Ovary (tissue), 7 donors: ENCODE measurements at regions not wholly inside any gene's neighbourhood (a gene's known extent, or its start where the extent isn't known, plus 50 kb on each side); places are given as distances from the start of the nearest gene placed in this dataset.

ENCODE experiments used
- DNase-seq, 5 donors: peaks; one replicate each; pipeline ENCODE4 v3.0.0-alpha.2; 2019 to 2020
- H3K27ac ChIP-seq, 2 donors: fragments of 200-600 bp; one replicate each; pipeline versions ENCODE4 v1.5.1 to v1.8.0; 2019 to 2022
- H3K27me3 ChIP-seq: fragments of 200-600 bp; one replicate; pipeline ENCODE4 v1.8.0; 2022
- H3K36me3 ChIP-seq: fragments of 200-600 bp; sonication (generic); one replicate; pipeline ENCODE4 v1.5.1; 2019
- H3K4me1 ChIP-seq: one replicate; pipeline ENCODE4 v1.8.1; 2013; ENCODE audit warnings: mild to moderate bottlenecking, moderate library complexity; ENCODE audit not compliant: insufficient read depth
- H3K4me3 ChIP-seq: fragments of 200-600 bp; sonication (generic); one replicate; pipeline ENCODE4 v1.5.1; 2017
- H3K9me3 ChIP-seq, 2 donors: fragments of 200-600 bp in 1 of 2; sonication (generic) in 1 of 2; one replicate each; pipeline versions ENCODE4 v1.5.1 to v1.8.1; 2013 to 2019; ENCODE audit warnings: mild to moderate bottlenecking in 1 of 2, moderate library complexity in 1 of 2
- EP300 ChIP-seq: sonication (generic); formaldehyde crosslinking; IDR thresholded peaks from one replicate; pipeline ENCODE4 v1.6.1; 2017; ENCODE audit warnings: antibody characterized with exemption
- POLR2A ChIP-seq: fragments of 450-650 bp; IDR thresholded peaks from one replicate; pipeline ENCODE4 v1.6.1; 2017; ENCODE audit warnings: antibody characterized with exemption, mild to moderate bottlenecking, moderate library complexity
- WGBS, 3 donors: extraction: QIAGEN DNeasy Blood & Tissue Kit in 1 of 3; methylation state at CpG; one replicate each; pipeline versions ENCODE4 v1.1.5 to v1.1.7; 2013 to 2017; 5-methylcytosine and 5-hydroxymethylcytosine counted together
- intact Hi-C, 4 donors: fragments of 100-400 bp; cut with DNase I; formaldehyde crosslinking; loops; one replicate each; pipeline versions ENCODE4 v1.11.0 to v1.15.1; 2022 to 2023
- TF ChIP-seq, protein P1 (sequence below), 3 donors: fragments of 450-650 bp in 2 of 3; fragments of 200-600 bp in 1 of 3; IDR thresholded peaks; one replicate each; pipeline versions ENCODE4 v1.5.1 to v1.8.0; 2016 to 2022; ENCODE audit warnings: antibody characterized with exemption in 3 of 3, mild to moderate bottlenecking in 1 of 3
- donor health status: DM: no; HTN: no; CAD: no; lungs with moderate emphysema.
- donor health status: DM: no; HTN: no; CAD: no.
- donor health status: Bipolar disorder and iron deficiency.
- donor health status: DM: no; HTN: no; CAD: no.
- donor health status: DM: yes; HTN: yes; CAD: no.

DNA sequence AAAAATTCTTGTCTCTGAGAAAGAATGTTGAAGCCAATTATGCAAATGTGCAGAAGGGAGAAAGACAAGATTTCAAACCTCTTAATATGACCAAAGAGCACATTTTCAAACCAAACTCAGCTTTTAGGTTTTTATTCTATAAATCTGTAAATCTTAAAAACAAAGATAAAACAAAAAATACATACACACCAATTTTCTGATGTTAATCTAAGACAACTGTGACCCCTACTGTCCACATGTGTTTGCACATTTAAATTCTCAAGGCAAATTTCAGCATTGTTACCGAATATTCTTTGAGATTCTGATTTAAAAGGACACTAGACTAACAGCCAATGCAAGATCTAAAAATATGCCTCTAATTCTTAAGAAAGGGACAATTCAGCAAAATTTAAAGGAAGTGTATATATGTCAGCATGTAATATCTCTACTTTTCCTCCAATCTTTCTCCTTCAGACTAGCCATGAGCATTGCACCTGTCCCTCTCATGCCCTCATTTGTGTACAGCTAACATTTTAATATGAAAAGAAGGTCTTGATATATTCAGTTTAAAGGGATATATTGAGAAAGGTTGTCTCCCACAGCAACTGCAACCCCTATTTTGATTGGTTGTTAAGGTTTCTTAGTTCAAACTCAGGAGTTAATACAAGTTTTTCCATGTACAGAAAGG lies 417.9 kb downstream of the IPMK start:
- DNase-seq, result no peak

GRCh38 chr10:57846307-57847065 lies 421.2 kb downstream of the IPMK start:
- intact Hi-C loops, result loop anchor here in 1 of 4 donors (1.0 kb wide), 1 partner anchor 48 kb away; no protein-coding TSS in a partner anchor
- H3K27ac ChIP-seq, result no peak overlapping the region
- H3K36me3 ChIP-seq, result no peaks in the 10 kb centered on the region

More for the DNA sequence above, 417.9 kb downstream of the IPMK start:
- Histone ChIP-seq H3K4me3 (no peak overlapping the region), H3K27me3 (no peaks in the 10 kb centered on the region), H3K4me1 (no peaks in the 10 kb centered on the region), H3K27ac (no peak overlapping the region), H3K36me3 (no peaks in the 10 kb centered on the region), H3K9me3 (no peaks in the 10 kb centered on the region)
- TF ChIP-seq EP300, result no peak
- TF ChIP-seq, protein P1, sequence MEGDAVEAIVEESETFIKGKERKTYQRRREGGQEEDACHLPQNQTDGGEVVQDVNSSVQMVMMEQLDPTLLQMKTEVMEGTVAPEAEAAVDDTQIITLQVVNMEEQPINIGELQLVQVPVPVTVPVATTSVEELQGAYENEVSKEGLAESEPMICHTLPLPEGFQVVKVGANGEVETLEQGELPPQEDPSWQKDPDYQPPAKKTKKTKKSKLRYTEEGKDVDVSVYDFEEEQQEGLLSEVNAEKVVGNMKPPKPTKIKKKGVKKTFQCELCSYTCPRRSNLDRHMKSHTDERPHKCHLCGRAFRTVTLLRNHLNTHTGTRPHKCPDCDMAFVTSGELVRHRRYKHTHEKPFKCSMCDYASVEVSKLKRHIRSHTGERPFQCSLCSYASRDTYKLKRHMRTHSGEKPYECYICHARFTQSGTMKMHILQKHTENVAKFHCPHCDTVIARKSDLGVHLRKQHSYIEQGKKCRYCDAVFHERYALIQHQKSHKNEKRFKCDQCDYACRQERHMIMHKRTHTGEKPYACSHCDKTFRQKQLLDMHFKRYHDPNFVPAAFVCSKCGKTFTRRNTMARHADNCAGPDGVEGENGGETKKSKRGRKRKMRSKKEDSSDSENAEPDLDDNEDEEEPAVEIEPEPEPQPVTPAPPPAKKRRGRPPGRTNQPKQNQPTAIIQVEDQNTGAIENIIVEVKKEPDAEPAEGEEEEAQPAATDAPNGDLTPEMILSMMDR (IDR thresholded peaks at IDR 0.05), result peak in 1 of 3 donors; percentile 11
- intact Hi-C loops, result no loop called here
- WGBS, 3 donors, result 27 to 32% (median 28%) methylated on average over 1 of the region's 1 CpG

GRCh38 chr10:57844387-57844998 lies 423.2 kb downstream of the IPMK start:
- Histone ChIP-seq H3K36me3 (no peaks in the 10 kb centered on the region), H3K4me1 (no peaks in the 10 kb centered on the region), H3K9me3 (no peaks in the 10 kb centered on the region), H3K4me3 (no peak overlapping the region), H3K27ac (no peak overlapping the region), H3K27me3 (no peaks in the 10 kb centered on the region)
- TF ChIP-seq POLR2A (no peak), EP300 (no peak)
- TF ChIP-seq, protein P1 (IDR thresholded peaks at IDR 0.05), result no peak
- 64 to 71% (median 70%) methylated on average over 4 of the region's 4 CpGs for WGBS, 3 donors
- DNase-seq, result no peak
- intact Hi-C loops, result no loop called here

More at GRCh38 chr10:57846307-57847065, 421.2 kb downstream of the IPMK start:
- H3K4me1 ChIP-seq, result no peaks in the 10 kb centered on the region
- no peaks in the 10 kb centered on the region for H3K27me3 ChIP-seq
- H3K9me3 ChIP-seq, result no peaks in the 10 kb centered on the region
- H3K4me3 ChIP-seq, result no peak overlapping the region
- WGBS, 3 donors, result 34 to 53% (median 43%) methylated on average over 2 of the region's 2 CpGs
- DNase-seq, result no peak
- TF ChIP-seq EP300, result no peak
- TF ChIP-seq, protein P1 (IDR thresholded peaks at IDR 0.05), result no peak
- no peak for TF ChIP-seq POLR2A

DNA sequence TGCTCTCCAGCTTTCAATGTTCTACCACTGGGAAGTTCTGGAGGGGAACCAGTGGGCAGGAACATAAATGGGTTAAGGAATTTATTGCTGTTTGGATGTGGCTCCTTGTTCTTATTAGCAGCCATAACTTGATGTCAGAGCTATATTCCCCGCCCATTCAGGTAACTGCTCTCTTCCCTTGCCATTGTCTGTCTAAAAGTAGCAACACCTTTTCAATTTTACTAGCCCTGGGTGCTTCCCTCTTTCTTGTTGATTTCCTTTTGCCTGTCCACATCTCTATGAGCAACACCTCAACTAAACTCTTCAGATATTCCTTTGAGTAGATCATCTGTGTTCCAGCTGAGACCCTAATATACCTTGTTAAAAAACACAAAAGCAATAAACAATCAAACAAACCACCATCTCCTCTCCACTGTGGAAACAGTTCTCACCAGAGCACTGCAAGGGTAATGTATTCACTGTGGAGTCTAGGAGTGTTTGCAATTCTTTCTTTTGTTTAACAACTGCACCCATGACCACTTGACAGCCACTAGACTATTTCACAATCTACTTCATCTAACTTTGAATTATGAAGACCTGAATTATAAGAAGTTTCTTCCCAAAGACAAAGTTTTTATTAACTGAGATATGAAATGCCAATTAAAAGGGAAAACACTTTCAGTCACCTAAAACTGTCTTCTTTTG lies 436.7 kb downstream of the IPMK start:
- no peak for DNase-seq
- H3K9me3 ChIP-seq, result no peaks in the 10 kb centered on the region
- TF ChIP-seq EP300, result no peak
- TF ChIP-seq, protein P1 (IDR thresholded peaks at IDR 0.05), result no peak
- no peak for TF ChIP-seq POLR2A
- no peaks in the 10 kb centered on the region for H3K36me3 ChIP-seq
- no peak overlapping the region for H3K27ac ChIP-seq
- H3K27me3 ChIP-seq, result no peaks in the 10 kb centered on the region
- no peaks in the 10 kb centered on the region for H3K4me1 ChIP-seq
- WGBS, 3 donors, result 44 to 68% (median 57%) methylated on average over 1 of the region's 1 CpG
- intact Hi-C loops, result no loop called here
- no peak overlapping the region for H3K4me3 ChIP-seq
